22Rv1 (cell line): ENCODE measurements at regions not wholly inside any gene's neighbourhood (a gene's known extent, or its start where the extent isn't known, plus 50 kb on each side); places are given as distances from the start of the nearest gene placed in this dataset.
"Not testable (repeated sequence)": the region's sequence is repeated elsewhere in the genome, so short reads cannot be mapped to it uniquely, and the experiment has no call there.

Source experiments
- H3K27ac ChIP-seq: fragments of 450-650 bp; 2 replicates; pipeline ENCODE4 v1.5.1; 2017
- CTCF ChIP-seq: fragments of 450-650 bp; IDR thresholded peaks from 2 replicates; pipeline ENCODE4 v1.5.1; 2017; ENCODE audit warnings: mild to moderate bottlenecking
- ZFX ChIP-seq: fragments of 450-650 bp; IDR thresholded peaks from 2 replicates; pipeline ENCODE4 v1.6.1; 2017; ENCODE audit warnings: antibody characterized with exemption, borderline replicate concordance

GRCh38 chr2:132282911-132283310 lies 121.2 kb upstream of the ANKRD30BL start:
- TF ChIP-seq CTCF = no peak
- TF ChIP-seq ZFX = no peak
- H3K27ac ChIP-seq = no peak overlapping the region

GRCh38 chr2:132286289-132286911 lies 124.6 kb upstream of the ANKRD30BL start:
- not testable (repeated sequence) for H3K27ac ChIP-seq

DNA sequence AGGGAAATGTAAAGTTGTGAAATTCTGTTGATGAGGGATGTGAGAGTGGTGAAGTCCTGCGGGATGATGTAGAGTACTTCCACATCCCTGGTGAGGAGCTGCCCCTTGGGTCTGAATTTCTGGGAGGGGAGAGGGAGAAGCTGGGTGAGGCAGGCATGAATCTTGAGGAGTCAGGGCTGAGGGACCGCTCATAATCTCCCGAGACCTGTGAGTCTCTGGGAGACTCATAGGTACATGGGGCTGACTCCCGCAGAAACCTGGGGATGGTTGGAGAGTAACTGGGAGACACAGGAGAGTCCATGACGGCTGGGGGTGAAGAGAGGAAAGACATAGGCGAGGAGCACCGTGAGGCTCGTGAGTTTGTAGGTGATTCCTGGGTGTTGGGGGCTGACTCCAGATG lies 126.2 kb upstream of the ANKRD30BL start:
- not testable (repeated sequence) for H3K27ac ChIP-seq

DNA sequence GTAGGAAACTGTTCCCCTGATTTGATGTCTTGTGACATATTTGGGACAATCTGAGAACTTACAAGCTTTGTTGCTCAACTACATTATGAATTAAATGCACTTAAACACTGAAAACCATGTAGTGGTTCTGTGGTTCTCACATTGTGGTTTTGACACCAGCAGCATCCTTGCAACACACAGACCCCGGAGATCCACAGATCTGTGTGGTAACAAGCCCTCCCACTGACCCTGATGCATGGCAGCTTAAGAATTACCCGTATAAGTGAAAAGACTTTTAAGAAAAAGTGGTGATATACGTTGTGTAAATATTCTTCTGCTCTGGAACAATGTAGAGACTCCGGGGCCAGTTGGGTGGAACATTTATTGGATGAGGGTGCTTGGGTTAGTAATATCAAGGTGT lies 127.4 kb upstream of the ANKRD30BL start:
- H3K27ac ChIP-seq = not testable (repeated sequence)

- not testable (repeated sequence) for H3K27ac ChIP-seq
Observed at GRCh38 chr2:132289812-132290211, 126.8 kb upstream of the GPR39 start.

DNA sequence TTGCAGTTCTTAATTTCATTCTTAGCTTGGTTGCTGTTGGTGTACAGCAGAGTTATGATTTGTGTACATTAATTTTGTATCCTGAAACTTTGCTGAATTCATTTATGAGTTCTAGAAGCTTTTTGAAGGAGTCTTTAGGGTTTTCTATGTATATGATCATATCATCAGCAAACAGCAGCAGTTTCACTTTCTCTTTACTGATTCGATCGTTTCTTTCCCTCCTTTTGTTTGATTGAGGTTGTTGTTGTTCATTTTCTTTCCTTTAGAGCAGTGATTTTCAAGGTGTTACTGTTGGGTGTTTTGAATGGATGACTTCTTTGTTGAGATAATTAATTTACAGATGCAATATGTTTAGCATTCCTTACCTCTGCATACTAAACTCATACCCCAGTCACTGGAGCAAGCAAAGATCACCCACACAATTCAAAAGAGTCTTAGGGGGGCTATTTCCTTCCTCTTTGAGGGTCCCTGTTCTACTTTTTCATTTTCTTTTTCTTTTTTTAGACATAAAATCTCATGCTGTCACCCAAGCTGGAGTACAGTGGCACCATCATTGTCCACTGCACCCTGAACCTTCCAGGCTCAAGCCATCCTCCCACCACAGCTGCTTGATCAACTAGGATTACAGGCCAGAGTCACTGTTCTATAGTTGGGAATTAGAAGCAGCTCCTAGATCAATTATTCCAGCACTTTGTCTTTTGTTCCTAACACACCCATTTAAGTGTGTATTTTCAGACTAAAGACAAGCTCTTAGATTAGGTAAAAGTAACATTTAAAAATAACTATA lies 115.8 kb upstream of the GPR39 start:
- not testable (repeated sequence) for H3K27ac ChIP-seq

GRCh38 chr2:132304661-132305380 lies 111.8 kb upstream of the GPR39 start:
- not testable (repeated sequence) for H3K27ac ChIP-seq

DNA sequence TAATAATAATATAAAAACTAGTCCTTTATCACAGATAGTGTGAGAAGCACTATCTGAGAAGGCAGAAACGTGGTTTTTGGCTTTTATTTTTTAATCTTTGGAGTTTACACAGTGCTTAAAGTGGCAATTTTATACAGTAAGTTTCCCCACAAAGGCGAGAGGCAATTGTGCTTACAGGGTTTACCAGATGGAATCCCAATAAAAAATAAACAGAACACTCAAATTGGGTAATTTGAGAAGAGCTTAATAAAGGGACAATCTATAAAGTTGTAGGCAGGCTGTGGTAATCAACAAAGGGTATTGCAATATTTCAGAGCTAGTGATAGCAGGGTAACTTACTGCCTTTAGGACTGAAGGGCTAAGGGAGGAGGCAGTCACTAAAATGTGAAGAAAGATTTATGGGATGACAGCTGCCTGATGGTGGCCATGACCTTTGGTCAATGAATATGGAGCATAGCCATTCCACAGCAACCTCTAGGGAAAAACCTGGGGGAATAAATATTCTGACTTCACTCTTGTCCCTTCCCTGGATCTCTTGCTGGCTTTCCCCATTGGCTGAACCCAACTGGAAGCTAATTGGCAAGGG lies 108.9 kb upstream of the GPR39 start:
- H3K27ac ChIP-seq = not testable (repeated sequence)

DNA sequence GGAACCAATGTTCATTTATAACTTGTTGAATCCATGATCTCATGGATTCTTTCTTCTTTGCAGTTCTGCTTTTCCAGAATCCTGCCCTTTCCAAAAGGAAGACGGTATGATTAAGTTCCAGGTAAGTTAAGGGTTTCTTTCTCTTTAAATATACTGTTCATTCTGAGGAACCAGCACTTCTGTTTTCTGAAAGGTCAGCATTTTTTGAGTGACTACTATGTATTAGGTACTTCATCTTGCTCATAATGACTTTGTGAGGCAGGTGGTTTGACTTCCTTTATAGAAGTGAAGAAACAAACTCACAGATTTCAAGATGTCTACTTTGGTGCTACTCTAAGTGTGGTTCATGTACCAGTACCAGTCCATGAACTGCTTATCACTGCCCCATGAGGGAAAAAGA lies 107.4 kb upstream of the GPR39 start:
- H3K27ac ChIP-seq = not testable (repeated sequence)

DNA sequence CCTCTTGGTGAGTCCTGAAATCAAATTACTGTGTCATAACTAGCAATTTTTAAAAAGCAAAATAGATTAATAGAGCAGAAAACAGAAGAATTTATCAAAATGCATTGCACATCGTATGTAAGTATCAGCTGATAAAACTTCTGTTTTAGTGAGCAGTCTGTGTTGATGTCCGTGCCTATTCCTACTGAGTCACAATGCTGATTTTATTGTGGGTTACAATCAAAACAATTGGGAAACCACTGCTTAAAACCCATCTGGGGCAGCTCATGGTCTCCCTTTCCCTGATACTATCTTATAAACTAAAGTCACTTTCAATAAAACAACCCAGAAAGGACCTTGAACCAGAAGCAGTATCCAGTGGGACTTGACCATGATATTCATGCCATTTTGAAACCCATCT lies 101.1 kb upstream of the GPR39 start:
- H3K27ac ChIP-seq = not testable (repeated sequence)

GRCh38 chr2:132317026-132317680 lies 99.5 kb upstream of the GPR39 start:
- H3K27ac ChIP-seq = not testable (repeated sequence)

- H3K27ac ChIP-seq = not testable (repeated sequence)
Observed at GRCh38 chr2:132318481-132318880, 98.1 kb upstream of the GPR39 start.

GRCh38 chr2:132324005-132324404 lies 92.6 kb upstream of the GPR39 start:
- H3K27ac ChIP-seq = not testable (repeated sequence)

- not testable (repeated sequence) for H3K27ac ChIP-seq
Observed at GRCh38 chr2:132332345-132333033, 84.1 kb upstream of the GPR39 start.

DNA sequence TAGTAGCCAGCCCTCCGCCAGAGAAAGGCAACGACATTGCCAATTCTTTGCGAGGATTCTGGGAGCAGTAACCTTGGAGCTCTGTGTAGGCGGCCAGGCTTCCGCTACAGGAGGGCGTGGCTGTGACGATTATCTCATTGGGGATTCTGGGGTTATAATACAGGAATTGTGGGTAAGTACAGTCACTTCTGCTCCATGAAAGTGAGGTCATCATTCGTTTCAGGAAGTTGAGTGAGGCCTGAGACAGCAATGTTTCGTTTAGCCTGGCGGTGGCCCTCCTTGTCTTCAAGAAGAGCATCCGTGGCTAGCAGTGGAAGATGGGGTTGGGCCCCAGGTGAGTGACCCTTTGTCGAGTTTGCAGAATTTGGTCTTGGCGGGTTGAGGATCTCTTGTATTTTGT lies 79.5 kb upstream of the GPR39 start:
- H3K27ac ChIP-seq = not testable (repeated sequence)

- not testable (repeated sequence) for H3K27ac ChIP-seq
Observed at GRCh38 chr2:132337844-132338243, 78.8 kb upstream of the GPR39 start.

DNA sequence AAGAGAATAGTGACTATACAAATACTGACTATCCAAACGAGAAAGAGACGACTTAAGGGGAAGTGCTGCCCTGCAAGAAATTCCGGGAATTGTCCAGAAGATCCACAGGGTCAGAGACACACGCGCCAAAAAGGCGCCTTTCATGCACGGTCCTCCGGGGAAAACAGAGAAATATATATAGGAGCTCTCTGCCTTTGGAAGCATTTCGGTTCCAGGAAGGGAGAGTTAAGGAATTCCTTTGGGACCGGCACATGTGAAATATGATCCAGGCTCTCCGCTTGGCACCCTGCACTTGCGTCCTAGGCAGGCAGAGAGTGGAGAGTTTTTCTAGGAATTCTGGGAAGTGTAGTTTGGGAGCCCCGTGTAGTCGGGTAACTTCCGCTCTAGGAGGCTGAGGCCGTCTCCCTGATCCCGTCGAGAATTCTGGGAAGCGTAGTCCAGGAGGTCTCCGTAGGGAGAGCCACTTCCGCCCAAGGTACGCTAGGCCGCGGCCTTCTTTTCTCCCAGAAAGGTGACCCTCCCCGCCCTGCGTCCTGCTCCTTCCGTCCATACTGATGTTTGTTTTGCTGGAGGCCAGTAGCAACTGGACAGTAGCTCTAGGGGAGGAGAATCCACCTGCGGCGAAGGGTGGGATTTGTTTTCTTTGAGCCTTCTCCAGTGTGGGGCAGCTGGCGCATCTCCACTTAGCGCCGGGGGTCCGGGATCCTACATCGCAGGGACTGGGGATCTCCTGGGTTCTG lies 69.4 kb upstream of the GPR39 start:
- not testable (repeated sequence) for H3K27ac ChIP-seq
